ENCODE measurements at regions not wholly inside any gene's neighbourhood (a gene's known extent, or its start where the extent isn't known, plus 50 kb on each side); places are given as distances from the start of the nearest gene placed in this dataset.

DNA sequence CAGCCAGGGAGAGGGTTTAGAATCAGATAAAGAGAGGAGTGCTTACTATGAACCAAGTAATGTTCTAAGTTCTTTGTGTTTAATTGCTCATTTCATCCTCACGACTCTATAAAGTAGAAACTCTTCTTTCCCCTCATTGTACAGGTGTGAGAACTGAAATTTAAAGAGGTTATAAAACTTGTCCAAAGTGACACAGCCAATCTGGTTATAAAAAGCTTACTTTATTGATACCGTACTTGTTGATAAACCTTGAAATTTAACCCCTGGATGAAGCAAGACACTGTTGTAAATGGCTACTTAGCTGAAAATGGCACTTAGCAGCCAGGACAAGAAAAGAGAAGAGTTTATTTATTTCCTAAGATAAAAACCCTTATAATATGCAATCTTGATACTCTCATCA, 702.4 kb downstream of the KCTD16 start:
- TF ChIP-seq, protein P1, sequence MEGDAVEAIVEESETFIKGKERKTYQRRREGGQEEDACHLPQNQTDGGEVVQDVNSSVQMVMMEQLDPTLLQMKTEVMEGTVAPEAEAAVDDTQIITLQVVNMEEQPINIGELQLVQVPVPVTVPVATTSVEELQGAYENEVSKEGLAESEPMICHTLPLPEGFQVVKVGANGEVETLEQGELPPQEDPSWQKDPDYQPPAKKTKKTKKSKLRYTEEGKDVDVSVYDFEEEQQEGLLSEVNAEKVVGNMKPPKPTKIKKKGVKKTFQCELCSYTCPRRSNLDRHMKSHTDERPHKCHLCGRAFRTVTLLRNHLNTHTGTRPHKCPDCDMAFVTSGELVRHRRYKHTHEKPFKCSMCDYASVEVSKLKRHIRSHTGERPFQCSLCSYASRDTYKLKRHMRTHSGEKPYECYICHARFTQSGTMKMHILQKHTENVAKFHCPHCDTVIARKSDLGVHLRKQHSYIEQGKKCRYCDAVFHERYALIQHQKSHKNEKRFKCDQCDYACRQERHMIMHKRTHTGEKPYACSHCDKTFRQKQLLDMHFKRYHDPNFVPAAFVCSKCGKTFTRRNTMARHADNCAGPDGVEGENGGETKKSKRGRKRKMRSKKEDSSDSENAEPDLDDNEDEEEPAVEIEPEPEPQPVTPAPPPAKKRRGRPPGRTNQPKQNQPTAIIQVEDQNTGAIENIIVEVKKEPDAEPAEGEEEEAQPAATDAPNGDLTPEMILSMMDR (conservative IDR thresholded peaks at IDR 0.05; ENCODE audit: low read length), result no peak
- TF ChIP-seq EZH2phosphoT487 (IDR thresholded peaks at IDR 0.05; ENCODE audit: borderline replicate concordance), result no peak
- Histone ChIP-seq H3K36me3 (ENCODE audit: insufficient read depth, low read length) (no peaks in the 10 kb centered on the region), H3K4me1 (ENCODE audit: insufficient read depth, low read length, poor library complexity, severe bottlenecking) (no peaks in the 10 kb centered on the region), H3K27me3 (ENCODE audit: insufficient read depth, low read length, poor library complexity, severe bottlenecking) (no peaks in the 10 kb centered on the region), H4K20me1 (ENCODE audit: insufficient read depth, low read length, poor library complexity, severe bottlenecking) (no peaks in the 10 kb centered on the region), H3K9me2 (replicated peaks; ENCODE audit: low read depth, low read length) (no peaks in the 10 kb centered on the region), H3K9ac (ENCODE audit: low read depth, low read length, poor library complexity, severe bottlenecking) (no peak overlapping the region), H3K4me2 (ENCODE audit: low read depth, low read length, poor library complexity, severe bottlenecking) (no peak overlapping the region), H2AFZ (ENCODE audit: low read length) (no peak overlapping the region), H3F3A (ENCODE audit: low read depth) (no peaks in the 10 kb centered on the region), H3K4me3 (ENCODE audit: low read length, poor library complexity, severe bottlenecking) (no peak overlapping the region), H3K9me3 (ENCODE audit: insufficient read depth, low read depth, low read length) (no peaks in the 10 kb centered on the region), H3K79me2 (ENCODE audit: insufficient read depth, low read length) (no peaks in the 10 kb centered on the region)

DNA sequence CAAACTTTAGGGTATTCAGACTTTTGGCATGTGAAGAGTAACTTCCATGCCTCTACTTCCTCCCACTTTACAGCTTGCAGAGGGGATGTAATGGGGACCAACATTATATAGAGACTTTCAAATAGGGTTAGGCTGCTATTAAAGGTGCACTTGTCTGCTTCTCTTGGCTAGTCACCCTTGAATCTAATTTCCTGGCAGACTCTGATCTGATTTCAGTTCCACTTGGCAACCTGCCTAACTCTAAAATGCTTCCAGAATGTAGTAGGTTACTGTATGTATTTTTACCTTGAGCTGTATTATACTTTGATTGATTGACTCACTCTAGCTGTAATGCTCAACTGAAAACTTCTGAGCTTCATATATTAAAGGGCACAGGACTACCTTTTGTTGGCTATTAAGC, 693.4 kb downstream of the KCTD16 start:
- H3K9ac ChIP-seq (ENCODE audit: low read depth, low read length, poor library complexity, severe bottlenecking), result no peak overlapping the region
- H3K9me2 ChIP-seq (replicated peaks; ENCODE audit: low read depth, low read length), result no peaks in the 10 kb centered on the region
- H3K9me3 ChIP-seq (ENCODE audit: insufficient read depth, low read depth, low read length), result no peaks in the 10 kb centered on the region
- no peak overlapping the region for H3K4me3 ChIP-seq (ENCODE audit: low read length, poor library complexity, severe bottlenecking)
- H3K27me3 ChIP-seq (ENCODE audit: insufficient read depth, low read length, poor library complexity, severe bottlenecking), result no peaks in the 10 kb centered on the region
- no peaks in the 10 kb centered on the region for H3F3A ChIP-seq (ENCODE audit: low read depth)
- TF ChIP-seq EZH2phosphoT487 (IDR thresholded peaks at IDR 0.05; ENCODE audit: borderline replicate concordance), result no peak
- TF ChIP-seq, protein P1 (conservative IDR thresholded peaks at IDR 0.05; ENCODE audit: low read length), result no peak
- H4K20me1 ChIP-seq (ENCODE audit: insufficient read depth, low read length, poor library complexity, severe bottlenecking), result no peaks in the 10 kb centered on the region
- H2AFZ ChIP-seq (ENCODE audit: low read length), result no peak overlapping the region
- H3K4me2 ChIP-seq (ENCODE audit: low read depth, low read length, poor library complexity, severe bottlenecking), result no peak overlapping the region
- no peaks in the 10 kb centered on the region for H3K79me2 ChIP-seq (ENCODE audit: insufficient read depth, low read length)
- no peaks in the 10 kb centered on the region for H3K4me1 ChIP-seq (ENCODE audit: insufficient read depth, low read length, poor library complexity, severe bottlenecking)
- H3K36me3 ChIP-seq (ENCODE audit: insufficient read depth, low read length), result no peaks in the 10 kb centered on the region

DNA sequence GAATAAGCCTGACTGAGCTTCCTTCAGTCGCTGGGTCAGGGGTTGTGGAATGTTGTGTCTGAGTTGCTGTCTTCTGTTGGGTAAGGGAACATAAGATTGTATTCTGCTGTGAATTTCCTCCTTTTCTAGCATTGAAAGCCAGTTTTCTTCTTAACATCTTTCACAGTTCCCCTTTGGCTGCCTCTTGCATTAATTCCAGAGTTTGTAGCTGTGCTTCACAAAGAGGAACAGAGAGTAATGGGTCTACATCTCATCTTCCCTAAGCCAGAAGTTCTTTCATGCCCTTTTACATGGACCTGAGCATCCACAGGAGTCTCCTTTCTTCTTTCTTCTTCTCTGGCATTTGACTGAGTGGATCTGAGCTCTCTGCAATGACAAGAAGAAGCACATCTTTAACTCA, 686.8 kb downstream of the KCTD16 start:
- Histone ChIP-seq H3K4me3 (ENCODE audit: low read length, poor library complexity, severe bottlenecking) (no peak overlapping the region), H4K20me1 (ENCODE audit: insufficient read depth, low read length, poor library complexity, severe bottlenecking) (no peaks in the 10 kb centered on the region), H3K9me2 (replicated peaks; ENCODE audit: low read depth, low read length) (no peaks in the 10 kb centered on the region), H3K9me3 (ENCODE audit: insufficient read depth, low read depth, low read length) (no peaks in the 10 kb centered on the region), H3K4me1 (ENCODE audit: insufficient read depth, low read length, poor library complexity, severe bottlenecking) (no peaks in the 10 kb centered on the region), H3K9ac (ENCODE audit: low read depth, low read length, poor library complexity, severe bottlenecking) (no peak overlapping the region), H3K36me3 (ENCODE audit: insufficient read depth, low read length) (no peaks in the 10 kb centered on the region), H3F3A (ENCODE audit: low read depth) (no peaks in the 10 kb centered on the region), H3K79me2 (ENCODE audit: insufficient read depth, low read length) (no peaks in the 10 kb centered on the region), H2AFZ (ENCODE audit: low read length) (no peak overlapping the region), H3K4me2 (ENCODE audit: low read depth, low read length, poor library complexity, severe bottlenecking) (no peak overlapping the region), H3K27me3 (ENCODE audit: insufficient read depth, low read length, poor library complexity, severe bottlenecking) (no peaks in the 10 kb centered on the region)
- no peak for TF ChIP-seq EZH2phosphoT487 (IDR thresholded peaks at IDR 0.05; ENCODE audit: borderline replicate concordance)
- TF ChIP-seq, protein P1 (conservative IDR thresholded peaks at IDR 0.05; ENCODE audit: low read length), result no peak
